ENCODE measurements at regions not wholly inside any gene's neighbourhood (a gene's known extent, or its start where the extent isn't known, plus 50 kb on each side); places are given as distances from the start of the nearest gene placed in this dataset.

- in situ Hi-C loops (cut with HindIII; ENCODE audit: low pct_ligation_motif_present, low sequenced_read_pairs), result no loop called here
- DNase-seq, result no peak
- Histone ChIP-seq H3K36me3 (replicated peaks) (no peaks in the 10 kb centered on the region), H3K27me3 (replicated peaks) (no peaks in the 10 kb centered on the region), H3K4me3 (ENCODE audit: low read depth, low read length) (no peak overlapping the region), H3K27ac (no peak overlapping the region)
- TF ChIP-seq CTCF (IDR thresholded peaks at IDR 0.05; ENCODE audit: low read depth, low read length, missing control alignments), result no peak
Observed at GRCh38 chr1:221230605-221231004, 351.4 kb downstream of the HLX start.

GRCh38 chr1:221234791-221235190 is 355.5 kb downstream of the HLX start:
- H3K36me3 ChIP-seq (replicated peaks), result no peaks in the 10 kb centered on the region
- in situ Hi-C loops (cut with HindIII; ENCODE audit: low pct_ligation_motif_present, low sequenced_read_pairs), result no loop called here
- H3K27me3 ChIP-seq (replicated peaks), result no peaks in the 10 kb centered on the region
- no peak for DNase-seq
- H3K27ac ChIP-seq, result no peak overlapping the region
- no peak overlapping the region for H3K4me3 ChIP-seq (ENCODE audit: low read depth, low read length)
- no peak for TF ChIP-seq CTCF (IDR thresholded peaks at IDR 0.05; ENCODE audit: low read depth, low read length, missing control alignments)

- no peak overlapping the region for H3K27ac ChIP-seq
- TF ChIP-seq CTCF (IDR thresholded peaks at IDR 0.05; ENCODE audit: low read depth, low read length, missing control alignments), result no peak
- no peaks in the 10 kb centered on the region for H3K27me3 ChIP-seq (replicated peaks)
- in situ Hi-C loops (cut with HindIII; ENCODE audit: low pct_ligation_motif_present, low sequenced_read_pairs), result no loop called here
- DNase-seq, result no peak
- H3K36me3 ChIP-seq (replicated peaks), result no peaks in the 10 kb centered on the region
- H3K4me3 ChIP-seq (ENCODE audit: low read depth, low read length), result no peak overlapping the region
Observed at GRCh38 chr1:221237587-221237986, 358.3 kb downstream of the HLX start.

GRCh38 chr1:221239181-221239580 is 359.9 kb downstream of the HLX start:
- no peak for TF ChIP-seq CTCF (IDR thresholded peaks at IDR 0.05; ENCODE audit: low read depth, low read length, missing control alignments)
- no peaks in the 10 kb centered on the region for H3K27me3 ChIP-seq (replicated peaks)
- no peak overlapping the region for H3K27ac ChIP-seq
- no peak overlapping the region for H3K4me3 ChIP-seq (ENCODE audit: low read depth, low read length)
- no peak for DNase-seq
- H3K36me3 ChIP-seq (replicated peaks), result no peaks in the 10 kb centered on the region
- in situ Hi-C loops (cut with HindIII; ENCODE audit: low pct_ligation_motif_present, low sequenced_read_pairs), result no loop called here

- in situ Hi-C loops (cut with HindIII; ENCODE audit: low pct_ligation_motif_present, low sequenced_read_pairs), result no loop called here
- Histone ChIP-seq H3K36me3 (replicated peaks) (no peaks in the 10 kb centered on the region), H3K4me3 (ENCODE audit: low read depth, low read length) (no peak overlapping the region), H3K27ac (no peak overlapping the region), H3K27me3 (replicated peaks) (no peaks in the 10 kb centered on the region)
- DNase-seq, result no peak
- no peak for TF ChIP-seq CTCF (IDR thresholded peaks at IDR 0.05; ENCODE audit: low read depth, low read length, missing control alignments)
Observed at GRCh38 chr1:221239792-221240191, 360.5 kb downstream of the HLX start.

- H3K27ac ChIP-seq, result no peak overlapping the region
- no peaks in the 10 kb centered on the region for H3K36me3 ChIP-seq (replicated peaks)
- H3K4me3 ChIP-seq (ENCODE audit: low read depth, low read length), result no peak overlapping the region
- in situ Hi-C loops (cut with HindIII; ENCODE audit: low pct_ligation_motif_present, low sequenced_read_pairs), result no loop called here
- TF ChIP-seq CTCF (IDR thresholded peaks at IDR 0.05; ENCODE audit: low read depth, low read length, missing control alignments), result no peak
- no peak for DNase-seq
- H3K27me3 ChIP-seq (replicated peaks), result no peaks in the 10 kb centered on the region
Observed at GRCh38 chr1:221240690-221241089, 361.4 kb downstream of the HLX start.
